NCI-H345 treated with DMSO at 0.1 percent for 48 hours (cell line): ENCODE measurements at regions not wholly inside any gene's neighbourhood (a gene's known extent, or its start where the extent isn't known, plus 50 kb on each side); places are given as distances from the start of the nearest gene placed in this dataset.
"Not testable (repeated sequence)": the region's sequence is repeated elsewhere in the genome, so short reads cannot be mapped to it uniquely, and the experiment has no call there.

Experiments
- DNase-seq: peaks from one replicate; lab custom pipeline; 2025; ENCODE audit not compliant: unreplicated experiment; lab: John Stamatoyannopoulos, UW

- no peak for DNase-seq
Observed at GRCh38 chr6:48550603-48551002, 439.6 kb upstream of the PTCHD4 start.

- no peak for DNase-seq
Observed at GRCh38 chr6:48542191-48542590, 431.2 kb upstream of the PTCHD4 start.

- DNase-seq: no peak
Observed at GRCh38 chr6:48541649-48542048, 430.7 kb upstream of the PTCHD4 start.

GRCh38 chr6:48535582-48536009 is 424.6 kb upstream of the PTCHD4 start:
- no peak for DNase-seq

- not testable (repeated sequence) for DNase-seq
Observed at GRCh38 chr6:48530978-48531377, 420.0 kb upstream of the PTCHD4 start.

GRCh38 chr6:48525849-48526248 is 414.9 kb upstream of the PTCHD4 start:
- no peak for DNase-seq

- DNase-seq: no peak
Observed at GRCh38 chr6:48520951-48521350, 410.0 kb upstream of the PTCHD4 start.

- no peak for DNase-seq
Observed at GRCh38 chr6:48512390-48512789, 401.4 kb upstream of the PTCHD4 start.

GRCh38 chr6:48511378-48511777 is 400.4 kb upstream of the PTCHD4 start:
- no peak for DNase-seq

GRCh38 chr6:48505621-48506020 is 394.6 kb upstream of the PTCHD4 start:
- no peak for DNase-seq

GRCh38 chr6:48493432-48493831 is 382.4 kb upstream of the PTCHD4 start:
- not testable (repeated sequence) for DNase-seq

GRCh38 chr6:48490658-48491057 is 379.7 kb upstream of the PTCHD4 start:
- no peak for DNase-seq

GRCh38 chr6:48486876-48487275 is 375.9 kb upstream of the PTCHD4 start:
- DNase-seq: no peak

- DNase-seq: no peak
Observed at GRCh38 chr6:48486373-48486772, 375.4 kb upstream of the PTCHD4 start.

- DNase-seq: no peak
Observed at GRCh38 chr6:48476257-48476656, 365.3 kb upstream of the PTCHD4 start.

- no peak for DNase-seq
Observed at GRCh38 chr6:48475275-48475674, 364.3 kb upstream of the PTCHD4 start.

GRCh38 chr6:48474830-48475229 is 363.8 kb upstream of the PTCHD4 start:
- DNase-seq: no peak

GRCh38 chr6:48474136-48474535 is 363.1 kb upstream of the PTCHD4 start:
- no peak for DNase-seq

GRCh38 chr6:48472535-48472934 is 361.5 kb upstream of the PTCHD4 start:
- no peak for DNase-seq

GRCh38 chr6:48472091-48472490 is 361.1 kb upstream of the PTCHD4 start:
- no peak for DNase-seq

GRCh38 chr6:48471326-48471725 is 360.3 kb upstream of the PTCHD4 start:
- DNase-seq: no peak

- no peak for DNase-seq
Observed at GRCh38 chr6:48449002-48449401, 338.0 kb upstream of the PTCHD4 start.

GRCh38 chr6:48447251-48447650 is 336.3 kb upstream of the PTCHD4 start:
- DNase-seq: no peak

- no peak for DNase-seq
Observed at GRCh38 chr6:48429610-48430009, 318.6 kb upstream of the PTCHD4 start.
